KMS-11 (cell line): ENCODE measurements at regions not wholly inside any gene's neighbourhood (a gene's known extent, or its start where the extent isn't known, plus 50 kb on each side); places are given as distances from the start of the nearest gene placed in this dataset.

Experiments used
- H2AFZ ChIP-seq: fragments of 200-600 bp; sonication (generic); 2 replicates; pipeline ENCODE4 v1.6.1; 2016; ENCODE audit warnings: antibody characterized with exemption, mixed run types, low read depth
- H3K27ac ChIP-seq: fragments of 200-600 bp; sonication (generic); 2 replicates; pipeline ENCODE4 v1.6.1; 2016; ENCODE audit warnings: mild to moderate bottlenecking, mixed run types
- H3K27me3 ChIP-seq: fragments of 200-600 bp; sonication (generic); 2 replicates; pipeline ENCODE4 v1.6.1; 2017; ENCODE audit warnings: mild to moderate bottlenecking, low read depth, mixed run types, moderate library complexity; ENCODE audit not compliant: insufficient read depth
- H3K36me3 ChIP-seq: fragments of 200-600 bp; sonication (generic); 2 replicates; pipeline ENCODE4 v1.6.1; 2017; ENCODE audit warnings: mild to moderate bottlenecking, mixed run types; ENCODE audit not compliant: insufficient read depth
- H3K4me1 ChIP-seq: fragments of 200-600 bp; sonication (generic); 2 replicates; pipeline ENCODE4 v1.6.1; 2016; ENCODE audit warnings: mild to moderate bottlenecking, low read depth, mixed run types; ENCODE audit not compliant: poor library complexity, severe bottlenecking
- H3K4me2 ChIP-seq: fragments of 200-600 bp; sonication (generic); 2 replicates; pipeline ENCODE4 v1.7.0; 2016; ENCODE audit warnings: mild to moderate bottlenecking, mixed run types
- H3K4me3 ChIP-seq: fragments of 200-600 bp; sonication (generic); IDR thresholded peaks from 2 replicates; pipeline ENCODE4 v1.6.1; 2017; ENCODE audit warnings: low read depth, low read length, mixed read lengths; ENCODE audit not compliant: insufficient read depth
- H3K79me2 ChIP-seq: fragments of 200-600 bp; sonication (generic); 2 replicates; pipeline ENCODE4 v1.6.1; 2016; ENCODE audit warnings: low read depth, mixed run types; ENCODE audit not compliant: insufficient read depth
- H3K9ac ChIP-seq: fragments of 200-600 bp; sonication (generic); 2 replicates; pipeline ENCODE4 v1.6.1; 2016; ENCODE audit warnings: mild to moderate bottlenecking, mixed run types
- H4K20me1 ChIP-seq: fragments of 200-600 bp; sonication (generic); 2 replicates; pipeline ENCODE4 v1.6.1; 2016; ENCODE audit warnings: mild to moderate bottlenecking, mixed run types; ENCODE audit not compliant: insufficient read depth
- CTCF ChIP-seq: fragments of 200-600 bp; sonication (generic); conservative IDR thresholded peaks from 2 replicates; pipeline ENCODE4 v1.6.1; 2017; ENCODE audit warnings: low read depth, mild to moderate bottlenecking, antibody characterized with exemption, low read length, moderate library complexity, mixed read lengths

DNA sequence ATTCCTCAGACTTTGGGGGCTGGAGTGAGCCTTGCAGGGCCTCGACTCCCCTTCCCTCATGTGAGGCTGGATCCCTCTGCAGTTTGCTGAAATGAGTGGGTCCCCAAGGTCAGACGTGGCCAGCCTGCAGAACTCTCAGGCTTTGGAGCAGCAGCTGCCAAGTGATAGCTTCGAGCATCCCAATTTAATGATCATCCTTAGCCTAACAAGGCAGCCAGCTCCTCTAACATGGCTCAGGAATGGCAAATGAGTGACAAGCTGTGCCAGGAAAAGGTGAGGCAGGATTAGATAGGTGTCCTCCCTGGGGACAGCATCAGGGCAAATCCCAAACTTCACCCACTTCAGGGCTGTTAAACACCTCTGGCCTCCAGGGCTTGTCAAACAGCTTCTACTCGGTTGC lies 130.7 kb upstream of the PWP1 start:
- Histone ChIP-seq H4K20me1 (no peaks in the 10 kb centered on the region), H3K27me3 (no peaks in the 10 kb centered on the region)

GRCh38 chr12:107557026-107557425 lies 128.6 kb upstream of the PWP1 start:
- Histone ChIP-seq H3K27ac (no peak overlapping the region), H2AFZ (no peak overlapping the region), H3K79me2 (no peaks in the 10 kb centered on the region), H3K4me3 (no peak overlapping the region), H4K20me1 (no peaks in the 10 kb centered on the region), H3K27me3 (no peaks in the 10 kb centered on the region), H3K4me1 (no peaks in the 10 kb centered on the region), H3K9ac (no peak overlapping the region), H3K36me3 (no peaks in the 10 kb centered on the region), H3K4me2 (no peak overlapping the region)
- no peak for TF ChIP-seq CTCF

More for the DNA sequence above, 130.7 kb upstream of the PWP1 start:
- TF ChIP-seq CTCF, result no peak
- no peaks in the 10 kb centered on the region for H3K36me3 ChIP-seq
- H3K79me2 ChIP-seq, result no peaks in the 10 kb centered on the region
- H3K27ac ChIP-seq, result no peak overlapping the region
- no peak overlapping the region for H2AFZ ChIP-seq
- no peak overlapping the region for H3K9ac ChIP-seq
- no peak overlapping the region for H3K4me3 ChIP-seq
- H3K4me1 ChIP-seq, result no peaks in the 10 kb centered on the region
- H3K4me2 ChIP-seq, result no peak overlapping the region

- H3K9ac ChIP-seq, result no peak overlapping the region
- no peaks in the 10 kb centered on the region for H4K20me1 ChIP-seq
- H3K4me2 ChIP-seq, result no peak overlapping the region
- no peaks in the 10 kb centered on the region for H3K36me3 ChIP-seq
- TF ChIP-seq CTCF, result no peak
- H3K4me3 ChIP-seq, result no peak overlapping the region
- H3K79me2 ChIP-seq, result no peaks in the 10 kb centered on the region
- H3K27ac ChIP-seq, result no peak overlapping the region
- H3K4me1 ChIP-seq, result no peaks in the 10 kb centered on the region
- H2AFZ ChIP-seq, result no peak overlapping the region
- no peaks in the 10 kb centered on the region for H3K27me3 ChIP-seq
These were observed 128.0 kb upstream of the PWP1 start for GRCh38 chr12:107557589-107558100.

DNA sequence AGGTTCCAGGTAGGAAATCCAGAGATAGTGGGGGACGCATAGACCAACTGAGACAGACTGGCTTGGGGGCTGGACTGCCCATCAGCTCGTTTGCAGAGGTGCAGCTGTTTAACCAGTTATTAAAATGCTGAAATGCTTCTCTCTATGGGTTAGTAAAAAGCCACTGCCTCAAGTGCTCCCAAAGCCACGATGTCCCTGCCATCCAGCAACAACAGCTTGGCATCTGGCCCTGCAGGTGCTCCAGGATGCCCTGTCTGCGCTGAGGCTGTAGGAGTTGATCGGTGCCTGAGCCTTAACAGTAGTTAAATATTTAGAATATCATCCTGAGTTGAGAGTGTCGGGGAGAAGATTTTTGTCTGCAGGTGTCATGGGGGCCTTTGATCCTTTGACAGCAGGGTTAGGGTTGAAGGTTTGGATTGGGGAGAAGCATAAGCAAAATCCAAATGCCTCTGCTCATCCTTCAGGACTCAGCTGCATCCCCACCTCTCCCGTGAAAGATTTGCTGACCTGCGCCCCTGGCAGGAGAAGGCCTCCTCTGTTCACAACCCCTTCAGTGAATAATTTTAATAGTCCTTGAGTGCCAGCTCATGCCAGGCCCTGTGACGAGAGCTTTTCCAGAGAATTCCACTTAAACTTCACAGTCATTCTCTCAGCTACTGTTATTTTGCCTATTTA lies 127.3 kb upstream of the PWP1 start:
- no peaks in the 10 kb centered on the region for H3K4me1 ChIP-seq
- H3K4me2 ChIP-seq, result no peak overlapping the region
- H3K27me3 ChIP-seq, result no peaks in the 10 kb centered on the region
- H3K27ac ChIP-seq, result no peak overlapping the region
- no peaks in the 10 kb centered on the region for H3K79me2 ChIP-seq
- no peak overlapping the region for H3K9ac ChIP-seq
- H3K36me3 ChIP-seq, result no peaks in the 10 kb centered on the region
- no peak overlapping the region for H2AFZ ChIP-seq
- no peak overlapping the region for H3K4me3 ChIP-seq
- H4K20me1 ChIP-seq, result no peaks in the 10 kb centered on the region
- no peak for TF ChIP-seq CTCF
